Progenitor cell of endocrine pancreas (in vitro differentiated cells): ENCODE measurements at regions not wholly inside any gene's neighbourhood (a gene's known extent, or its start where the extent isn't known, plus 50 kb on each side); places are given as distances from the start of the nearest gene placed in this dataset.
"Not testable (repeated sequence)": the region's sequence is repeated elsewhere in the genome, so short reads cannot be mapped to it uniquely, and the experiment has no call there.

Experiments
- DNase-seq: peaks from one replicate; pipeline ENCODE4 v3.0.0; 2021; ENCODE audit warnings: low spot score; ENCODE audit not compliant: unreplicated experiment
- H3K27ac Mint-ChIP-seq: 2 replicates; pipeline ENCODE4 v1.8.0; 2021; ENCODE audit warnings: mild to moderate bottlenecking, moderate library complexity, mixed read lengths
- H3K27me3 Mint-ChIP-seq: 2 replicates; pipeline ENCODE4 v1.8.0; 2021; ENCODE audit warnings: mixed read lengths
- H3K36me3 Mint-ChIP-seq: 2 replicates; pipeline ENCODE4 v1.8.0; 2022; ENCODE audit warnings: mixed read lengths; ENCODE audit not compliant: insufficient read depth
- H3K4me1 Mint-ChIP-seq: 2 replicates; pipeline ENCODE4 v1.8.0; 2021; ENCODE audit warnings: low read depth, mixed read lengths
- H3K4me3 Mint-ChIP-seq: 2 replicates; pipeline ENCODE4 v1.8.0; 2021; ENCODE audit warnings: low read depth, mild to moderate bottlenecking, moderate library complexity, mixed read lengths
- H3K9me3 Mint-ChIP-seq: 2 replicates; pipeline ENCODE4 v1.8.0; 2021; ENCODE audit warnings: low read depth, mixed read lengths
- TF ChIP-seq, protein P1 (sequence below): fragments of 200-600 bp; sonication (generic); IDR thresholded peaks from one replicate; pipeline ENCODE4 v1.5.0; 2021; ENCODE audit warnings: antibody characterized with exemption, mild to moderate bottlenecking; ENCODE audit not compliant: unreplicated experiment

DNA sequence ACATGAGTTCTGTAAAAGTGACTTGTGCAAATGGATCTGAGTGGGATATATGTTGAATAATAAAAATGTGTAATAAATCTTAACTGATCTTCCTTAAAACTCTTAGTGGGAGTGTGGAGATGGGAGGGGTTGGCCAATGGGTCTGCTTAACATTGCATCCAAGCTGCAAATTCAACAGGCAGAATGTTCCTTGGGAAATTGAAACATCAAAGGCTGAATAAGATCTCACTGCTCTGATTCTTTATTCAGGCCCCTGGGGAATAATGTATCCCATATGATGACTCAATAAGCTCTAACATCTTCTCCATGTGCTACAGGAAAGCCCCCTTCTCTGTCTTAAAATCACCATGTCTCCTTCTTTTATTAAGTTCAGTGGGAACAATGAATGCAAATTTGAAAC is 373.2 kb upstream of the PODXL start:
- Mint-ChIP-seq H3K4me1 (peaks cover 7% of the 10 kb centered on the region), H3K27me3 (peaks cover 8% of the 10 kb centered on the region), H3K4me3 (no peak overlapping the region), H3K36me3 (no peaks in the 10 kb centered on the region), H3K27ac (no peak overlapping the region), H3K9me3 (no peaks in the 10 kb centered on the region)
- TF ChIP-seq, protein P1, sequence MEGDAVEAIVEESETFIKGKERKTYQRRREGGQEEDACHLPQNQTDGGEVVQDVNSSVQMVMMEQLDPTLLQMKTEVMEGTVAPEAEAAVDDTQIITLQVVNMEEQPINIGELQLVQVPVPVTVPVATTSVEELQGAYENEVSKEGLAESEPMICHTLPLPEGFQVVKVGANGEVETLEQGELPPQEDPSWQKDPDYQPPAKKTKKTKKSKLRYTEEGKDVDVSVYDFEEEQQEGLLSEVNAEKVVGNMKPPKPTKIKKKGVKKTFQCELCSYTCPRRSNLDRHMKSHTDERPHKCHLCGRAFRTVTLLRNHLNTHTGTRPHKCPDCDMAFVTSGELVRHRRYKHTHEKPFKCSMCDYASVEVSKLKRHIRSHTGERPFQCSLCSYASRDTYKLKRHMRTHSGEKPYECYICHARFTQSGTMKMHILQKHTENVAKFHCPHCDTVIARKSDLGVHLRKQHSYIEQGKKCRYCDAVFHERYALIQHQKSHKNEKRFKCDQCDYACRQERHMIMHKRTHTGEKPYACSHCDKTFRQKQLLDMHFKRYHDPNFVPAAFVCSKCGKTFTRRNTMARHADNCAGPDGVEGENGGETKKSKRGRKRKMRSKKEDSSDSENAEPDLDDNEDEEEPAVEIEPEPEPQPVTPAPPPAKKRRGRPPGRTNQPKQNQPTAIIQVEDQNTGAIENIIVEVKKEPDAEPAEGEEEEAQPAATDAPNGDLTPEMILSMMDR = no peak
- DNase-seq = no peak

DNA sequence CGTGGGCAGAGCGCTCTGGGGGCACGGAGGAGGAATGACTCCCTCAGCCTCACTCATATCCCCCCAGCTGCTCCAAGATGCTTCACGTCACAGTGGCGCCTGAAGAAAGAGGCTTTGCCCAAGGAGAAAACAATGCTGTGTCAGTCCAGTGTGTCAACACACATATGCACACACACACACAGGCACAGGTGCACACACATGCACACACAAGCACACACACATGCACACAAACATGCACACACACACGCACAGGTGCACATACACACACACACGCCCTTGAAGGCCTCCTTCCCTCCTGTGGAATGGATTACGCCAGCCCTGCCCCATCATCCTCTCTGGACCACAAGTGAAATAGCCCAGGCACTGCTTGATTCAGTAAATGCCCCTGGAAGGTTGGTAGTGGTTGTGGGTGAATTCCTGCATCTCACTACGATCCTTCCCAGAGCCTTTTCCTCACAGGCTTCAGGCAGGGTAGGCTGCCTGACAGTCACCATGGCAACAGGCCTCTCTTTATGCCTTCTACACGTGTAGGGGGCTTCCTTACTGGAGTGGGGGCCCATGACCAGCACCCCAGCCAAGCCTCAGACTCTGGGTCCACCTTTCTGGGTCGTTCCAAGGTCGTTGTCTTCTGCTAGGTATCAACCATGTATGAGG is 371.5 kb upstream of the PODXL start:
- no peaks in the 10 kb centered on the region for H3K4me1 Mint-ChIP-seq
- no peaks in the 10 kb centered on the region for H3K36me3 Mint-ChIP-seq
- H3K9me3 Mint-ChIP-seq = no peaks in the 10 kb centered on the region
- no peak for DNase-seq
- TF ChIP-seq, protein P1 = no peak
- H3K27me3 Mint-ChIP-seq = peaks cover 8% of the 10 kb centered on the region
- H3K4me3 Mint-ChIP-seq = no peak overlapping the region
- H3K27ac Mint-ChIP-seq = no peak overlapping the region

DNA sequence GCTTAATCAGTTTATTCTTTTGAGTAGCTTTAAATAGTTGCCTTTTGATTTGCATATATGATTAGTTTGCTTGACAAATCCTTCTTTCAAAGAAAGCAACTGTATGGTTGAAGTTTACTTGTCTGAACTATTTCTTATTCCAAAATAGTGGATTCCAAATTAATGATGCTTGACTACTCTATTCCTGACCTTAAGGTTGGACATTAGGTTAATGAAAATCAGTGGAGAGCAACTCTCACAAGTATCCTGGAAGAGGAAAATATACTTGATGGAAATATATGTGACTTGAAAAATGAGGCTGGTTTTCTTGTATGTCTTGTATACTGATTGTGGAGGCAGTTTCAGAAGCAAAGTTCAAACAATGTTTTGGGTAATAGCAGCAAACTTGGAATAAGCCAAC is 369.2 kb upstream of the PODXL start:
- Mint-ChIP-seq H3K36me3 (no peaks in the 10 kb centered on the region), H3K4me3 (no peak overlapping the region), H3K27ac (no peak overlapping the region), H3K27me3 (peaks cover 20% of the 10 kb centered on the region), H3K9me3 (no peaks in the 10 kb centered on the region), H3K4me1 (no peaks in the 10 kb centered on the region)
- TF ChIP-seq, protein P1 = no peak
- no peak for DNase-seq

DNA sequence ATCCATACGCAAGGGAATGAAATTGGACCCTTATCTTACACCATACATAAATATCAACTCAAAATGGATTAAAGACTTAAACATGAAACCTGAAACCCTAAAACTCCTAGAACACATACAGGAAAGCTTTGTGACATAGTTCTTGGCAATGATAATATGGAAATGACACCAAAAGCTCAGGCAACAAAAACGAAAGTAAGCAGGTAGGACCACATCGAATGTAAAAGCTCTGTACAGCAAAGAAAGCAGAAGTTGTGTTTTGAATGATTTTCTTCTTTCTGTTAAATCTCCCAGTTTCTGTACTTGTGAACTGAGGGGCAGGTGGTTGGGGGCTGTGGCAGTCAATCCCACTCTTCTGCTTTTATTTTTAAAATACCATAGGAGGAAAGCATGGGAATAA is 368.4 kb upstream of the PODXL start:
- no peaks in the 10 kb centered on the region for H3K9me3 Mint-ChIP-seq
- peaks cover 20% of the 10 kb centered on the region for H3K27me3 Mint-ChIP-seq
- H3K27ac Mint-ChIP-seq = no peak overlapping the region
- DNase-seq = no peak
- no peaks in the 10 kb centered on the region for H3K36me3 Mint-ChIP-seq
- H3K4me1 Mint-ChIP-seq = no peaks in the 10 kb centered on the region
- no peak overlapping the region for H3K4me3 Mint-ChIP-seq
- TF ChIP-seq, protein P1 = no peak

DNA sequence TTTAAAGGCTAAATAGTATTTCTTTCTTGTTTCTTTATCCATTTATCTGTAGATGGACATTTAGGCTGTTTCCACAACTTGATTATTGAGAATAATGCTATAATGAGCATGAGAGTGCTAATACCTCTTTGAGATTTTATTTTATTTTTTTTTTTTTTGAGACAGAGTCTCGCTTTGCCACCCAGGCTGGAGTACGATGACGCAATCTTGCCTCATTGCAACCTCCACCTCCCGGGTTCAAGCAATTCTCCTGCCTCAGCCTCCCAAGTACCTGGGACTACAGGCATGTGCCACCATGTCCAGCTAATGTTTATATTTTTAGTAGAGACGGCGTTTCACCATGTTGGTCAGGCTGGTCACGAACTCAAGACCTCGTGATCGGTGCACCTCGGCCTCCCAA is 366.5 kb upstream of the PODXL start:
- not testable (repeated sequence) for DNase-seq, H3K4me3 Mint-ChIP-seq, H3K36me3 Mint-ChIP-seq, H3K9me3 Mint-ChIP-seq, H3K4me1 Mint-ChIP-seq, H3K27ac Mint-ChIP-seq
- H3K27me3 Mint-ChIP-seq = peaks cover 11% of the 10 kb centered on the region

DNA sequence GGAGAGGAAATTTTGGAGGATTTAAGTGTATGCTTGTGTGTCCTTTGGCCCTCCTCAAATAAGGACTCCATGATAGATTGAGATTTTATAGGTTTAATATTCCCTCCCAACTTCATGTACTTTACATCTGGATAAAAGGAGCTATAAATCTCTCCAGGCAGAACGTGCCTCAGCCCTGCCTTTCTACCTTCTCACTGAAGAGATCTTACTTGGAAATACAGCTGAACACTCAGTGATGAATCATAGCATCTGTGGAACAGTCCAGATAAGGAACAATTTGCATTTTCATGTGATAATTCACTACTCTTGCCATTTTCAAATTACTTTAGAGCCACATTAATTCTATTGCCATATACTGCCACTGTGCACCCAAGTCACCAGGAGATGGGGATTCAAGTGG is 364.6 kb upstream of the PODXL start:
- Mint-ChIP-seq H3K9me3 (no peaks in the 10 kb centered on the region), H3K27me3 (peaks cover 11% of the 10 kb centered on the region), H3K36me3 (no peaks in the 10 kb centered on the region), H3K4me3 (no peak overlapping the region), H3K27ac (no peak overlapping the region), H3K4me1 (no peaks in the 10 kb centered on the region)
- TF ChIP-seq, protein P1 = no peak
- no peak for DNase-seq
